GM18870 (cell line): ENCODE measurements at regions not wholly inside any gene's neighbourhood (a gene's known extent, or its start where the extent isn't known, plus 50 kb on each side); places are given as distances from the start of the nearest gene placed in this dataset.
"Not testable (repeated sequence)": the region's sequence is repeated elsewhere in the genome, so short reads cannot be mapped to it uniquely, and the experiment has no call there.

ENCODE experiments used
- ATAC-seq: cut with Tn5 transposase; IDR thresholded peaks from one replicate; pipeline ENCODE4 v1.9.1; 2021; ENCODE audit warnings: moderate library complexity; ENCODE audit not compliant: unreplicated experiment

- no peak for ATAC-seq
Observed at GRCh38 chr2:193480187-193480586, 1285.5 kb upstream of the TMEFF2 start.

- ATAC-seq = no peak
Observed at GRCh38 chr2:193476171-193476800, 1281.6 kb upstream of the TMEFF2 start.

- no peak for ATAC-seq
Observed at GRCh38 chr2:193475038-193475437, 1280.3 kb upstream of the TMEFF2 start.

- ATAC-seq = no peak
Observed at GRCh38 chr2:193469251-193469650, 1274.5 kb upstream of the TMEFF2 start.

GRCh38 chr2:193467276-193467987, 1272.7 kb upstream of the TMEFF2 start:
- ATAC-seq = no peak

- no peak for ATAC-seq
Observed at GRCh38 chr2:193463011-193463410, 1268.3 kb upstream of the TMEFF2 start.

- no peak for ATAC-seq
Observed at GRCh38 chr2:193462411-193462810, 1267.7 kb upstream of the TMEFF2 start.

GRCh38 chr2:193461431-193461934, 1266.8 kb upstream of the TMEFF2 start:
- peak; percentile 77 for ATAC-seq

- ATAC-seq = peak; percentile 44
Observed at GRCh38 chr2:193446967-193447366, 1252.2 kb upstream of the TMEFF2 start.

- ATAC-seq = peak; percentile 35
Observed at GRCh38 chr2:193442293-193442692, 1247.6 kb upstream of the TMEFF2 start.

- no peak for ATAC-seq
Observed at GRCh38 chr2:193428336-193428818, 1233.6 kb upstream of the TMEFF2 start.

GRCh38 chr2:193412368-193412767, 1217.6 kb upstream of the TMEFF2 start:
- not testable (repeated sequence) for ATAC-seq

- ATAC-seq = no peak
Observed at GRCh38 chr2:193409951-193410350, 1215.2 kb upstream of the TMEFF2 start.

GRCh38 chr2:193382583-193382982, 1187.8 kb upstream of the TMEFF2 start:
- no peak for ATAC-seq

- ATAC-seq = peak; percentile 61
Observed at GRCh38 chr2:193377789-193378188, 1183.1 kb upstream of the TMEFF2 start.

- no peak for ATAC-seq
Observed at GRCh38 chr2:193373120-193373519, 1178.4 kb upstream of the TMEFF2 start.

GRCh38 chr2:193371200-193371599, 1176.5 kb upstream of the TMEFF2 start:
- ATAC-seq = no peak

- no peak for ATAC-seq
Observed at GRCh38 chr2:193368615-193369014, 1173.9 kb upstream of the TMEFF2 start.

- ATAC-seq = no peak
Observed at GRCh38 chr2:193357508-193357907, 1162.8 kb upstream of the TMEFF2 start.

GRCh38 chr2:193352665-193353242, 1158.0 kb upstream of the TMEFF2 start:
- ATAC-seq = not testable (repeated sequence)

- no peak for ATAC-seq
Observed at GRCh38 chr2:193350509-193350908, 1155.8 kb upstream of the TMEFF2 start.

- no peak for ATAC-seq
Observed at GRCh38 chr2:193349642-193350041, 1154.9 kb upstream of the TMEFF2 start.
